ENCODE measurements at regions not wholly inside any gene's neighbourhood (a gene's known extent, or its start where the extent isn't known, plus 50 kb on each side); places are given as distances from the start of the nearest gene placed in this dataset.

DNA sequence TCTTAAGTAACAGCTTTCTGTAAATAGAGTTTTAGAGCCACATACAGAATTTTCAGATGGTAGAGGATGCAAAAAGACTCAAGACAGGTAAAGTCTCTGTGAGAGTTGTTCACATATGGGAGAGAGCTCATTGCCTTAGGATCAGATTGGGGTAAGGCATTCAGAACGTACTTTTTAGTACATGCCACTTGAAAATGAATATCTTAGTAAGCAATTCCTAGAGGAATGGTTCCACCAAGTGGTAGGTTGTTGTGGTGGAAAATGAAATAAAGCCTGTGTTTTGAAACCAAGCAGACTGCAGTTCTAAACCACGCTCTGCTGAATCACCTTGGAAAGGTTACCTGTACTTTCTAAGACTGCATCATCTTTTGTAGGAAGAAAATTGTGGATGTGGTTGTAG, 547.0 kb upstream of the LCORL start:
- no peak overlapping the region for H3K27ac Mint-ChIP-seq
- H3K4me1 ChIP-seq (ENCODE audit: control insufficient read depth in 1 of 2, insufficient read depth in 2 of 2, low read length in 2 of 2): no peaks in the 10 kb centered on the region
- no peak for DNase-seq

DNA sequence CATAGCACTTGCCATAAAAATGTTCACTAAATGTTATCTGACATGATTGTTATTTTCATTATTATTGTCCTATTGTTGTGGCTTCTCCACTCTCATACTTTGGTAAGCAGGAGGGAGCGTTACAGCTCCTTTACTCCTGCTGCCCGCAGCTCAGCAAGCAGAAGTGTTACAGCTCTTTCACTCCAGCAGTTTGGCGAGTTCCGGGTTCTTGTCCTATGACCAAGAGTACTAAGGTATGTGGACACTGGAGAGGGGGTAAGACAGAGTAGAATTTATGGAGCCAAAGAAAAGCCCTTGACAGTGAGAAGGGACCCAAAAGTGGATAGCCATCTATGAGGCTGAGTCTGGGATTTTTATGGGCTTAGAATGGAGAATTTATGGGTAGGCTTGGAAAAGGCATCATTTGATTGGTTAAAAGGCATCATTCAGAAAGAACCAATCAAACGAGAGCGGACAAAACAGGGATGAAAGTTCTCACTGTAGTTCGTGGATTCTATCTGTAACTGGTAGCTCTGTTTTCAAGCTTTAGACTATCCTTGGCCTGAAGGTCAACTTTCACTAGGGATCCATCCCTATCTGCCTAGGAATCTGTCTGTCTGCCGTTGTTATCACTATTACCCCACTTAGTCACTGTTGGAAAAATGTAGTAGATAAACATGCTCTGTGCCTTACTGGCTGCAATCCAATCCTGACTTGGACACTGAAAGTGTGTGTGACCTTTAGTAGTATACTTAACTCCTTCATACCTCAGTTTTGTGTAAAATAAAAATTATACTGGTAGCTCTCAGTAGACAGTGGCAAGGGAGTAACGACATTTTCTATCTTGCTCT, 545.6 kb upstream of the LCORL start:
- Mint-ChIP-seq H3K9me3 (peaks cover 0 to 11% (median 4%) of the 10 kb centered on the region in 7 donors), H3K4me1 (no peaks in the 10 kb centered on the region), H3K27ac (no peak overlapping the region), H3K4me3 (no peak overlapping the region), H3K36me3 (no peaks in the 10 kb centered on the region), H3K27me3 (ENCODE audit: low read depth in 3 of 3) (no peaks in the 10 kb centered on the region)
- Histone ChIP-seq H3K4me3 (replicated peaks in 1 of 3; ENCODE audit: low read depth in 2 of 3, low read length in 3 of 3) (no peak overlapping the region), H3K9ac (ENCODE audit: insufficient read depth, low read length, poor library complexity, severe bottlenecking) (no peak overlapping the region), H3K9me3 (replicated peaks in 1 of 2; ENCODE audit: control insufficient read depth in 1 of 2, insufficient read depth in 1 of 2, low read length in 2 of 2) (peaks cover 0 to 2% of the 10 kb centered on the region in 2 donors), H3K36me3 (replicated peaks in 1 of 2; ENCODE audit: control insufficient read depth in 1 of 2, insufficient read depth in 2 of 2, low read length in 2 of 2) (no peaks in the 10 kb centered on the region), H3K4me1 (ENCODE audit: control insufficient read depth in 1 of 2, insufficient read depth in 2 of 2, low read length in 2 of 2) (no peaks in the 10 kb centered on the region), H4K20me1 (ENCODE audit: insufficient read depth, low read length) (no peaks in the 10 kb centered on the region), H3K79me2 (ENCODE audit: insufficient read depth, low read length) (no peaks in the 10 kb centered on the region), H2AFZ (ENCODE audit: insufficient read depth, low read depth, low read length, poor library complexity, severe bottlenecking) (no peak overlapping the region), H3K4me2 (replicated peaks; ENCODE audit: extremely low read depth, low read length, poor library complexity, severe bottlenecking) (no peak overlapping the region), H3K27ac (ENCODE audit: low read depth in 1 of 2, low read length in 2 of 2) (no peak overlapping the region), H3K27me3 (ENCODE audit: control insufficient read depth in 2 of 2, insufficient read depth in 2 of 2, low read length in 2 of 2) (no peaks in the 10 kb centered on the region)
- TF ChIP-seq, protein P1, sequence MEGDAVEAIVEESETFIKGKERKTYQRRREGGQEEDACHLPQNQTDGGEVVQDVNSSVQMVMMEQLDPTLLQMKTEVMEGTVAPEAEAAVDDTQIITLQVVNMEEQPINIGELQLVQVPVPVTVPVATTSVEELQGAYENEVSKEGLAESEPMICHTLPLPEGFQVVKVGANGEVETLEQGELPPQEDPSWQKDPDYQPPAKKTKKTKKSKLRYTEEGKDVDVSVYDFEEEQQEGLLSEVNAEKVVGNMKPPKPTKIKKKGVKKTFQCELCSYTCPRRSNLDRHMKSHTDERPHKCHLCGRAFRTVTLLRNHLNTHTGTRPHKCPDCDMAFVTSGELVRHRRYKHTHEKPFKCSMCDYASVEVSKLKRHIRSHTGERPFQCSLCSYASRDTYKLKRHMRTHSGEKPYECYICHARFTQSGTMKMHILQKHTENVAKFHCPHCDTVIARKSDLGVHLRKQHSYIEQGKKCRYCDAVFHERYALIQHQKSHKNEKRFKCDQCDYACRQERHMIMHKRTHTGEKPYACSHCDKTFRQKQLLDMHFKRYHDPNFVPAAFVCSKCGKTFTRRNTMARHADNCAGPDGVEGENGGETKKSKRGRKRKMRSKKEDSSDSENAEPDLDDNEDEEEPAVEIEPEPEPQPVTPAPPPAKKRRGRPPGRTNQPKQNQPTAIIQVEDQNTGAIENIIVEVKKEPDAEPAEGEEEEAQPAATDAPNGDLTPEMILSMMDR (IDR thresholded peaks at IDR 0.05): no peak
- intact Hi-C loops (cut with micrococcal nuclease): no loop called here
- DNase-seq: no peak
- whole genome bisulfite sequencing (ENCODE audit: insufficient coverage): 93% methylated on average over 5 of the region's 9 CpGs

More for the DNA sequence above, 547.0 kb upstream of the LCORL start:
- Histone ChIP-seq H3K36me3 (replicated peaks in 1 of 2; ENCODE audit: control insufficient read depth in 1 of 2, insufficient read depth in 2 of 2, low read length in 2 of 2) (no peaks in the 10 kb centered on the region), H3K4me2 (replicated peaks; ENCODE audit: extremely low read depth, low read length, poor library complexity, severe bottlenecking) (no peak overlapping the region), H3K4me3 (replicated peaks in 1 of 3; ENCODE audit: low read depth in 2 of 3, low read length in 3 of 3) (no peak overlapping the region), H3K27me3 (ENCODE audit: control insufficient read depth in 2 of 2, insufficient read depth in 2 of 2, low read length in 2 of 2) (no peaks in the 10 kb centered on the region), H2AFZ (ENCODE audit: insufficient read depth, low read depth, low read length, poor library complexity, severe bottlenecking) (no peak overlapping the region), H3K9ac (ENCODE audit: insufficient read depth, low read length, poor library complexity, severe bottlenecking) (no peak overlapping the region), H3K9me3 (replicated peaks in 1 of 2; ENCODE audit: control insufficient read depth in 1 of 2, insufficient read depth in 1 of 2, low read length in 2 of 2) (peaks cover 0 to 2% of the 10 kb centered on the region in 2 donors), H3K27ac (ENCODE audit: low read depth in 1 of 2, low read length in 2 of 2) (no peak overlapping the region), H4K20me1 (ENCODE audit: insufficient read depth, low read length) (no peaks in the 10 kb centered on the region), H3K79me2 (ENCODE audit: insufficient read depth, low read length) (no peaks in the 10 kb centered on the region)
- H3K4me3 Mint-ChIP-seq: no peak overlapping the region
- no peaks in the 10 kb centered on the region for H3K27me3 Mint-ChIP-seq (ENCODE audit: low read depth in 3 of 3)
- intact Hi-C loops (cut with micrococcal nuclease): no loop called here
- H3K9me3 Mint-ChIP-seq: peaks cover 0 to 9% (median 2%) of the 10 kb centered on the region in 7 donors
- TF ChIP-seq, protein P1 (IDR thresholded peaks at IDR 0.05): no peak
- H3K36me3 Mint-ChIP-seq: no peaks in the 10 kb centered on the region
- 50% methylated on average over 2 of the region's 2 CpGs for WGBS (ENCODE audit: insufficient coverage)
- H3K4me1 Mint-ChIP-seq: no peaks in the 10 kb centered on the region
